ENCODE measurements at regions not wholly inside any gene's neighbourhood (a gene's known extent, or its start where the extent isn't known, plus 50 kb on each side); places are given as distances from the start of the nearest gene placed in this dataset.

DNA sequence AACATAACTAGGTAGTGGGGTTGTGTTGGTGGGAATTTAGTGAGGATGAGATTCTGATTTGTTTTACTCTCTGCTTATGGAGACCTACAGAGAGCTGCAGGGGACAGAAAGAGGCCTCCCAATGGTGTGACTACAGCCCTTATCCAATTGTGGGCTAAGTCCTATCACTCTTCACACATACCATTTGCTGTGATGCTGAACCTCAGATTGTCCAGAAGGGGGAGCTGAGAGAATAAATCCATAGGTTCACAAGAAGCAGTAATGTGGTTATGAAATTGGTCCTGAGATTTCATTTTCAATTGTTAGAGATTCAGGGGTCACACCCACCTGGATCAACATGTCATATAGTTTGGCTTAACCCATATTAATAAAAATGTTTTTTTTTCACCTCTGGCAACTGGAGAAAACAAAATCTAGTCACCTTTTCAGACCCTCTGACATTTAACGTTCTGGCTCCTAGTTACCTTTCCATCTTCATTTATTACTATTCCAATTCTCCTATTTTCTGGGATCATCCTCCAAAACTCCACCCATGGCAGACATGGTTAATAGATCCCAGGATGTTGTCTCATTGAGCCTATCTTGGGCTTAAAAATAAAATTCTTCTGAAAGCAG is 53.3 kb upstream of the PTPN5 start:
- H3K27ac ChIP-seq, result no peak overlapping the region
- intact Hi-C loops (cut with DNase I), result no loop called here
- no peak overlapping the region for H3K4me3 ChIP-seq
- no peaks in the 10 kb centered on the region for H3K4me1 ChIP-seq
- DNase-seq (no peak), ATAC-seq (peak; percentile 84)
- peaks cover 0 to 9% of the 10 kb centered on the region in 2 donors for H3K9me3 ChIP-seq
- TF ChIP-seq, protein P1, sequence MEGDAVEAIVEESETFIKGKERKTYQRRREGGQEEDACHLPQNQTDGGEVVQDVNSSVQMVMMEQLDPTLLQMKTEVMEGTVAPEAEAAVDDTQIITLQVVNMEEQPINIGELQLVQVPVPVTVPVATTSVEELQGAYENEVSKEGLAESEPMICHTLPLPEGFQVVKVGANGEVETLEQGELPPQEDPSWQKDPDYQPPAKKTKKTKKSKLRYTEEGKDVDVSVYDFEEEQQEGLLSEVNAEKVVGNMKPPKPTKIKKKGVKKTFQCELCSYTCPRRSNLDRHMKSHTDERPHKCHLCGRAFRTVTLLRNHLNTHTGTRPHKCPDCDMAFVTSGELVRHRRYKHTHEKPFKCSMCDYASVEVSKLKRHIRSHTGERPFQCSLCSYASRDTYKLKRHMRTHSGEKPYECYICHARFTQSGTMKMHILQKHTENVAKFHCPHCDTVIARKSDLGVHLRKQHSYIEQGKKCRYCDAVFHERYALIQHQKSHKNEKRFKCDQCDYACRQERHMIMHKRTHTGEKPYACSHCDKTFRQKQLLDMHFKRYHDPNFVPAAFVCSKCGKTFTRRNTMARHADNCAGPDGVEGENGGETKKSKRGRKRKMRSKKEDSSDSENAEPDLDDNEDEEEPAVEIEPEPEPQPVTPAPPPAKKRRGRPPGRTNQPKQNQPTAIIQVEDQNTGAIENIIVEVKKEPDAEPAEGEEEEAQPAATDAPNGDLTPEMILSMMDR (IDR thresholded peaks at IDR 0.05), result peak; percentile 39 to 41
- no peaks in the 10 kb centered on the region for H3K27me3 ChIP-seq
- H3K36me3 ChIP-seq, result no peaks in the 10 kb centered on the region
